ENCODE measurements at regions not wholly inside any gene's neighbourhood (a gene's known extent, or its start where the extent isn't known, plus 50 kb on each side); places are given as distances from the start of the nearest gene placed in this dataset.
A peak's percentile ranks its signal among the peaks of the same experiment; 100 is the strongest.

DNA sequence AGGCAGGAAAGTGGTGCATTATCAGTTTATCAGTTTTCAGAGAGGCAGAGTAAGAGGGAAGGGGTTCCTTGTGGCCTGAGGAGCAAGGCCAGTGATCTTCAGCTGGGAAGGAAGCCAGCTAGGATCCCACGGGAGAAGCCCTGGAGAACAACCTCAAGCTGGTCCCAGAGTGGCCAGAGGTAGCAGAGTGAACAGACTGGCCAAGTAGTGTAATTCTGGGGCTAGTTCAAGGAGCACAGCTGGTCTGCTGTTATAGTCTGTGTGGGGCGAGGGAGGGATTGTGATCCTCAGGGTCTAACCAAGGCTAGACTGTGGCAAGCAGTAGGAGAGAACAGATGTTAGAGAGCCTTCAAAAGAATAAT, 164.6 kb downstream of the CARTPT start:
- no peak overlapping the region for H3K4me3 ChIP-seq (ENCODE audit: low read length)
- no peak for TF ChIP-seq CTCF (IDR thresholded peaks at IDR 0.05; ENCODE audit: low read depth, low read length, poor library complexity, severe bottlenecking)
- no peak for TF ChIP-seq EZH2phosphoT487 (IDR thresholded peaks at IDR 0.05; ENCODE audit: borderline replicate concordance, low read length)
- H3K9me2 ChIP-seq (replicated peaks; ENCODE audit: control insufficient read depth, low read length), result no peaks in the 10 kb centered on the region
- H3K9me3 ChIP-seq (ENCODE audit: control insufficient read depth, insufficient read depth, low read length), result no peaks in the 10 kb centered on the region; the same call in 1 of the 2 replicates
- H3K36me3 ChIP-seq (ENCODE audit: control insufficient read depth, low read length), result no peaks in the 10 kb centered on the region
- no peaks in the 10 kb centered on the region for H4K20me1 ChIP-seq (ENCODE audit: control insufficient read depth, insufficient read depth, low read depth, low read length)
- peaks cover 3% of the 10 kb centered on the region for H3K4me1 ChIP-seq (ENCODE audit: control insufficient read depth, low read length)
- no peaks in the 10 kb centered on the region for H3K27me3 ChIP-seq (ENCODE audit: control insufficient read depth, low read length)
- H3K4me2 ChIP-seq (ENCODE audit: low read length), result no peak overlapping the region
- H3K79me2 ChIP-seq (ENCODE audit: control insufficient read depth, low read length), result no peaks in the 10 kb centered on the region
- H3K27ac ChIP-seq (ENCODE audit: low read depth, low read length), result no peak overlapping the region
- no peaks in the 10 kb centered on the region for H3F3A ChIP-seq (ENCODE audit: control insufficient read depth, insufficient read depth)

- H3K4me1 ChIP-seq (ENCODE audit: control insufficient read depth, low read length), result peaks cover 3% of the 10 kb centered on the region
- no peaks in the 10 kb centered on the region; the same call in 1 of the 2 replicates for H3K9me3 ChIP-seq (ENCODE audit: control insufficient read depth, insufficient read depth, low read length)
- TF ChIP-seq CTCF (IDR thresholded peaks at IDR 0.05; ENCODE audit: low read depth, low read length, poor library complexity, severe bottlenecking) (no peak), EZH2phosphoT487 (IDR thresholded peaks at IDR 0.05; ENCODE audit: borderline replicate concordance, low read length) (no peak)
- no peaks in the 10 kb centered on the region for H3K9me2 ChIP-seq (replicated peaks; ENCODE audit: control insufficient read depth, low read length)
- H3F3A ChIP-seq (ENCODE audit: control insufficient read depth, insufficient read depth), result no peaks in the 10 kb centered on the region
- H3K27ac ChIP-seq (ENCODE audit: low read depth, low read length), result no peak overlapping the region
- H3K4me3 ChIP-seq (ENCODE audit: low read length), result no peak overlapping the region
- no peaks in the 10 kb centered on the region for H3K79me2 ChIP-seq (ENCODE audit: control insufficient read depth, low read length)
- H3K4me2 ChIP-seq (ENCODE audit: low read length), result no peak overlapping the region
- H3K36me3 ChIP-seq (ENCODE audit: control insufficient read depth, low read length), result no peaks in the 10 kb centered on the region
- H3K27me3 ChIP-seq (ENCODE audit: control insufficient read depth, low read length), result no peaks in the 10 kb centered on the region
- H4K20me1 ChIP-seq (ENCODE audit: control insufficient read depth, insufficient read depth, low read depth, low read length), result no peaks in the 10 kb centered on the region
Measured at GRCh38 chr5:71884926-71885325, 165.9 kb downstream of the CARTPT start.

- Histone ChIP-seq H3K27ac (ENCODE audit: low read depth, low read length) (no peak overlapping the region), H3K9me2 (replicated peaks; ENCODE audit: control insufficient read depth, low read length) (no peaks in the 10 kb centered on the region), H3K9me3 (ENCODE audit: control insufficient read depth, insufficient read depth, low read length) (no peaks in the 10 kb centered on the region; the same call in 1 of the 2 replicates), H3K4me1 (ENCODE audit: control insufficient read depth, low read length) (peaks cover 3% of the 10 kb centered on the region), H3K4me2 (ENCODE audit: low read length) (no peak overlapping the region), H3K36me3 (ENCODE audit: control insufficient read depth, low read length) (no peaks in the 10 kb centered on the region), H3K27me3 (ENCODE audit: control insufficient read depth, low read length) (no peaks in the 10 kb centered on the region), H3K79me2 (ENCODE audit: control insufficient read depth, low read length) (no peaks in the 10 kb centered on the region), H4K20me1 (ENCODE audit: control insufficient read depth, insufficient read depth, low read depth, low read length) (no peaks in the 10 kb centered on the region), H3K4me3 (ENCODE audit: low read length) (no peak overlapping the region), H3F3A (ENCODE audit: control insufficient read depth, insufficient read depth) (no peaks in the 10 kb centered on the region)
- no peak for TF ChIP-seq CTCF (IDR thresholded peaks at IDR 0.05; ENCODE audit: low read depth, low read length, poor library complexity, severe bottlenecking)
Measured at GRCh38 chr5:71886406-71886805, 167.3 kb downstream of the CARTPT start.

DNA sequence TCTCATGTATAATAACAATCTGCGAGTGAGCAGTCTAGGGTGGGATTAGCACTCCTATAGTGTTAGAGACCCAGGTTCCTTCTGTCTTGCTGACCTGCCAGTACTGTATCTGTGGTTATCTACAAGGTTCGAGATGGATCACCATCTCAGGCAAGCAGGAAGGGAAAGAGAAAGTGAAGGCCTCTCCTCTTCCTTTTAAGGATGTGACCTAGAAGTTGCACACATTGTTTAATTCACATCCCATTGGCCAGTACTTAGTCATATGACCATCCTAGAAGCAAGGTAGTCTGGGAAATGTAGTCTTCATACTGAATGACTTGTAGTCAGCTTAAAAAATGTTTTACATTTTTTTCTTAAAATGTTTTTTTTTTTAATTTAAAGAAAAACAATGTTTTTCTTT, 168.6 kb downstream of the CARTPT start:
- Histone ChIP-seq H3K36me3 (ENCODE audit: control insufficient read depth, low read length) (no peaks in the 10 kb centered on the region), H3K79me2 (ENCODE audit: control insufficient read depth, low read length) (no peaks in the 10 kb centered on the region), H3K9me3 (ENCODE audit: control insufficient read depth, insufficient read depth, low read length) (no peaks in the 10 kb centered on the region; the same call in 1 of the 2 replicates), H3K4me2 (ENCODE audit: low read length) (peak overlapping the region; percentile 41), H3K4me1 (ENCODE audit: control insufficient read depth, low read length) (peaks cover 3% of the 10 kb centered on the region), H3K9me2 (replicated peaks; ENCODE audit: control insufficient read depth, low read length) (no peaks in the 10 kb centered on the region), H3K4me3 (ENCODE audit: low read length) (0 out of 2 replicates have a peak overlapping the region, but pooled peaks have one; percentile 42), H3F3A (ENCODE audit: control insufficient read depth, insufficient read depth) (no peaks in the 10 kb centered on the region), H3K27ac (ENCODE audit: low read depth, low read length) (no peak overlapping the region), H3K27me3 (ENCODE audit: control insufficient read depth, low read length) (no peaks in the 10 kb centered on the region), H4K20me1 (ENCODE audit: control insufficient read depth, insufficient read depth, low read depth, low read length) (no peaks in the 10 kb centered on the region)
- TF ChIP-seq EZH2phosphoT487 (IDR thresholded peaks at IDR 0.05; ENCODE audit: borderline replicate concordance, low read length) (no peak), CTCF (IDR thresholded peaks at IDR 0.05; ENCODE audit: low read depth, low read length, poor library complexity, severe bottlenecking) (no peak)

Measured in DOHH2 (cell line).